ENCODE measurements at regions not wholly inside any gene's neighbourhood (a gene's known extent, or its start where the extent isn't known, plus 50 kb on each side); places are given as distances from the start of the nearest gene placed in this dataset.
"Not testable (repeated sequence)": the region's sequence is repeated elsewhere in the genome, so short reads cannot be mapped to it uniquely, and the experiment has no call there.

- H3K36me3 ChIP-seq: 0 out of 22 replicates have a peak, but pooled peaks cover 0 to 5% (median 0%) of the 10 kb centered on the region in 11 experiments
- H3K4me2 ChIP-seq: no peak overlapping the region
- H3K9ac ChIP-seq: no peak overlapping the region
- no peaks in the 10 kb centered on the region; a peak in 1 of 22 replicates for H3K9me3 ChIP-seq (replicated peaks in 1 of 11)
- H3K27ac ChIP-seq: no peak overlapping the region
- H3K4me1 ChIP-seq: peaks cover 1 to 12% (median 3%) of the 10 kb centered on the region in 10 experiments; a peak in 15 of 20 replicates
- peaks cover 0 to 3% (median 0%) of the 10 kb centered on the region in 11 experiments; a peak in 1 of 22 replicates for H3K27me3 ChIP-seq
- no peak overlapping the region for H3K4me3 ChIP-seq
- no peaks in the 10 kb centered on the region for H4K20me1 ChIP-seq
- TF ChIP-seq Cebpa-rat (IDR thresholded peaks at IDR 0.05): no peak
These were observed 52.8 kb upstream of the ADGRE5 start for GRCh38 chr19:14328406-14328805.

GRCh38 chr19:14327061-14327460 is 54.2 kb upstream of the ADGRE5 start:
- H3K27ac ChIP-seq; H3K27me3 ChIP-seq; H3K9ac ChIP-seq; H3K9me3 ChIP-seq (replicated peaks in 1 of 11); H3K4me2 ChIP-seq; H3K36me3 ChIP-seq; H3K4me3 ChIP-seq; H4K20me1 ChIP-seq; H3K4me1 ChIP-seq: not testable (repeated sequence)

GRCh38 chr19:14325863-14326262 is 55.4 kb upstream of the ADGRE5 start:
- no peak for TF ChIP-seq Cebpa-rat (IDR thresholded peaks at IDR 0.05)
- 0 out of 22 replicates have a peak, but pooled peaks cover 0 to 5% (median 0%) of the 10 kb centered on the region in 11 experiments for H3K36me3 ChIP-seq
- no peak overlapping the region for H3K9ac ChIP-seq
- H3K4me3 ChIP-seq: no peak overlapping the region
- 0 out of 22 replicates have a peak, but pooled peaks cover 0 to 4% (median 0%) of the 10 kb centered on the region in 11 experiments for H3K27me3 ChIP-seq
- no peaks in the 10 kb centered on the region for H4K20me1 ChIP-seq
- no peaks in the 10 kb centered on the region; a peak in 1 of 22 replicates for H3K9me3 ChIP-seq (replicated peaks in 1 of 11)
- no peak overlapping the region for H3K4me2 ChIP-seq
- no peak overlapping the region for H3K27ac ChIP-seq
- H3K4me1 ChIP-seq: 0 out of 20 replicates have a peak, but pooled peaks cover 0 to 10% (median 0%) of the 10 kb centered on the region in 10 experiments

- H3K4me1 ChIP-seq: 0 out of 20 replicates have a peak, but pooled peaks cover 0 to 10% (median 0%) of the 10 kb centered on the region in 10 experiments
- no peak overlapping the region for H3K4me3 ChIP-seq
These were observed 56.1 kb upstream of the ADGRE5 start for GRCh38 chr19:14325134-14325533.

GRCh38 chr19:14322889-14323463 is 58.3 kb upstream of the ADGRE5 start:
- no peaks in the 10 kb centered on the region; a peak in 1 of 22 replicates for H3K9me3 ChIP-seq (replicated peaks in 1 of 11)
- no peak overlapping the region for H3K4me2 ChIP-seq
- no peak overlapping the region for H3K4me3 ChIP-seq
- H3K27ac ChIP-seq: no peak overlapping the region
- 0 out of 20 replicates have a peak, but pooled peaks cover 0 to 10% (median 0%) of the 10 kb centered on the region in 10 experiments for H3K4me1 ChIP-seq
- H3K27me3 ChIP-seq: peaks cover 0 to 17% (median 0%) of the 10 kb centered on the region in 11 experiments; a peak in 2 of 22 replicates
- TF ChIP-seq Cebpa-rat (IDR thresholded peaks at IDR 0.05): no peak
- H3K36me3 ChIP-seq: 0 out of 22 replicates have a peak, but pooled peaks cover 0 to 5% (median 0%) of the 10 kb centered on the region in 11 experiments
- H3K9ac ChIP-seq: no peak overlapping the region
- no peaks in the 10 kb centered on the region for H4K20me1 ChIP-seq

More at GRCh38 chr19:14325134-14325533, 56.1 kb upstream of the ADGRE5 start:
- TF ChIP-seq Cebpa-rat (IDR thresholded peaks at IDR 0.05): no peak
- no peaks in the 10 kb centered on the region; a peak in 1 of 22 replicates for H3K9me3 ChIP-seq (replicated peaks in 1 of 11)
- peaks cover 0 to 7% (median 0%) of the 10 kb centered on the region in 11 experiments; a peak in 2 of 22 replicates for H3K27me3 ChIP-seq
- 0 out of 22 replicates have a peak, but pooled peaks cover 0 to 5% (median 0%) of the 10 kb centered on the region in 11 experiments for H3K36me3 ChIP-seq
- H3K9ac ChIP-seq: no peak overlapping the region
- no peak overlapping the region for H3K27ac ChIP-seq
- H4K20me1 ChIP-seq: no peaks in the 10 kb centered on the region
- no peak overlapping the region for H3K4me2 ChIP-seq

- Histone ChIP-seq H3K9ac (no peak overlapping the region), H3K27ac (no peak overlapping the region), H3K36me3 (0 out of 22 replicates have a peak, but pooled peaks cover 0 to 4% (median 0%) of the 10 kb centered on the region in 11 experiments), H3K4me1 (no peaks in the 10 kb centered on the region), H3K4me2 (no peak overlapping the region), H3K27me3 (peaks cover 0 to 25% (median 0%) of the 10 kb centered on the region in 11 experiments; a peak in 2 of 22 replicates), H3K4me3 (no peak overlapping the region), H3K9me3 (replicated peaks in 1 of 11) (no peaks in the 10 kb centered on the region; a peak in 1 of 22 replicates), H4K20me1 (no peaks in the 10 kb centered on the region)
- no peak for TF ChIP-seq Cebpa-rat (IDR thresholded peaks at IDR 0.05)
These were observed 61.0 kb upstream of the ADGRE5 start for GRCh38 chr19:14320253-14320652.

- H3K9me3 ChIP-seq (replicated peaks in 1 of 11); H3K27ac ChIP-seq; H3K36me3 ChIP-seq; H4K20me1 ChIP-seq; H3K4me2 ChIP-seq; H3K9ac ChIP-seq; H3K4me1 ChIP-seq; H3K4me3 ChIP-seq: not testable (repeated sequence)
- H3K27me3 ChIP-seq: peaks cover 0 to 26% (median 0%) of the 10 kb centered on the region in 11 experiments; a peak in 2 of 22 replicates
These were observed 61.5 kb upstream of the ADGRE5 start for GRCh38 chr19:14319720-14320119.

GRCh38 chr19:14318873-14319272 is 62.4 kb upstream of the ADGRE5 start:
- no peaks in the 10 kb centered on the region for H3K9me3 ChIP-seq (replicated peaks in 1 of 11)
- TF ChIP-seq Cebpa-rat (IDR thresholded peaks at IDR 0.05): no peak
- H3K4me3 ChIP-seq: no peak overlapping the region
- H3K4me1 ChIP-seq: no peaks in the 10 kb centered on the region
- H3K27ac ChIP-seq: no peak overlapping the region
- H3K4me2 ChIP-seq: no peak overlapping the region
- H3K9ac ChIP-seq: no peak overlapping the region
- no peaks in the 10 kb centered on the region for H4K20me1 ChIP-seq
- peaks cover 0 to 31% (median 0%) of the 10 kb centered on the region in 11 experiments; a peak in 2 of 22 replicates for H3K27me3 ChIP-seq
- no peaks in the 10 kb centered on the region for H3K36me3 ChIP-seq

- Histone ChIP-seq H3K4me3 (no peak overlapping the region), H3K4me2 (no peak overlapping the region), H3K27ac (no peak overlapping the region), H3K27me3 (peaks cover 0 to 41% (median 0%) of the 10 kb centered on the region in 11 experiments; a peak in 4 of 22 replicates), H3K4me1 (no peaks in the 10 kb centered on the region; a peak in 1 of 20 replicates), H3K9me3 (replicated peaks in 1 of 11) (no peaks in the 10 kb centered on the region), H3K36me3 (no peaks in the 10 kb centered on the region), H3K9ac (no peak overlapping the region), H4K20me1 (no peaks in the 10 kb centered on the region)
- TF ChIP-seq Cebpa-rat (IDR thresholded peaks at IDR 0.05): no peak
These were observed 64.1 kb upstream of the ADGRE5 start for GRCh38 chr19:14317157-14317556.

Data from BLaER1 treated with 17β-estradiol and CSF1 and Interleukin-3, amounts not matched to agents 10 nM and 100 nM (cell line).